GM13976 (cell line): ENCODE measurements at regions not wholly inside any gene's neighbourhood (a gene's known extent, or its start where the extent isn't known, plus 50 kb on each side); places are given as distances from the start of the nearest gene placed in this dataset.

Experiments
- DNase-seq: peaks from one replicate; pipeline ENCODE4 v3.0.0; 2012; ENCODE audit warnings: low spot score
- CTCF ChIP-seq: IDR thresholded peaks from 2 replicates; pipeline ENCODE4 v1.5.1; 2012; ENCODE audit warnings: borderline replicate concordance, mild to moderate bottlenecking; ENCODE audit not compliant: insufficient read depth; ENCODE audit errors: extremely low read depth, missing control alignments, control extremely low read depth
- in situ Hi-C: fragments of 300-500 bp; cut with MboI; formaldehyde crosslinking; loops from one replicate; pipeline ENCODE4 v1.12.0; 2022; ENCODE audit warnings: low sequenced_read_pairs, mixed read lengths, inconsistent platforms; ENCODE audit not compliant: unreplicated experiment

GRCh38 chr3:187795207-187795960 lies 50.1 kb upstream of the BCL6 start:
- no peak for DNase-seq
- TF ChIP-seq CTCF = no peak
- in situ Hi-C loops = no loop called here

GRCh38 chr3:187798126-187798525 lies 52.9 kb upstream of the BCL6 start:
- in situ Hi-C loops = no loop called here
- TF ChIP-seq CTCF = no peak
- no peak for DNase-seq

- TF ChIP-seq CTCF = no peak
- DNase-seq = no peak
- in situ Hi-C loops = no loop called here
Observed at GRCh38 chr3:187798531-187799530, 53.6 kb upstream of the BCL6 start.

DNA sequence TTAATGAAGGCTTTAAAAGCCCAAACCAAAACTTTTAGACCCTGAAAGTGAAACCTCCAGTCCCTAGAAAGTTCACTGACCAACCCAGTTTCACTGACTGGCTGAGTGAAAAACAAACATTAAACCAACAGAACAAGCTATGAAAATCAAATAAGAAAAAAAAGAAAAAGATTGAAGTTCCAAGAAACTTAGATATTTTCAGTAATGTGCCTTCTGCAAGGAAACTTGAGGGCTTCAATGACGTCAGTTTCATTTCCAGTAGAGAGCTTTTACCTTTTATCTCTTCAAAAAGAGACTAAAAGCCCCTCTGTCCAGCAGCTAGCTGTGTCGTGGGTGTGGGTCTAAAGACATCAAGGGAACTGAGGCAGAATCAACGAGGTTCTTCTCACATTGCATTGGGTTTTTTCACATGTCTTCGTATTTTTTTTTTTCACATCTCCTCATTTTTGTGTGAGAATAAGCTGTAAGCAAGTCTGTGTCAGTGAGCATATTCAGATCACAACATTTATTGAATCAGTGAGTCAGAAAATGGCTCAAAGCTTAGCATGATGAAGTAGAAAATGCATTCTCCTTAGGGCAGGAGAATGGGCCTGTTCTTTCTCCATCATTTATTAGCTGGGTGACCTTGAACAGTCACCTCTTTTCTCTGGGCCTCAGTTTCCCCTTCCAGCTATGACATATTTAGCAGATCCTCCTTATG lies 54.8 kb upstream of the BCL6 start:
- no peak for TF ChIP-seq CTCF
- peak; percentile 50 for DNase-seq
- in situ Hi-C loops = no loop called here

DNA sequence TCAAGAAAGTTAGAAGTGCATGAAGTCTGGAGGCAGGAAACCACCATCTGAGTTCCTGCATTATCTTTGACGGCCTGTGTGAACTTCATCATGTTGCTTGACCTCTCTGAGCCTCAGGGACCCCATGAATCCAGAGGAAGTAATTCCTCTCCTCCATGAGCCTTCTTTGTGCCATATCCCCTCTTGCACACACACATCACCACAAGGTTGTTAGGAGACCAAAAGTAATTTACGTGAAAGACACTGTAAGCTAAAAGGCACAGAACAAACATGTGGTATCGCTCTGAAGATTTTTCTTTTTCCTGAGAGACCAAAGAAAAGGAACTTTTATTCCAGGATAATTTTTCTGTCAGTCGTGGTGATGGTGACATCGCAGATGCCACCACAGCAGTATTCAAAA lies 55.9 kb upstream of the BCL6 start:
- no peak for TF ChIP-seq CTCF
- no peak for DNase-seq
- in situ Hi-C loops = no loop called here
